ENCODE measurements at regions not wholly inside any gene's neighbourhood (a gene's known extent, or its start where the extent isn't known, plus 50 kb on each side); places are given as distances from the start of the nearest gene placed in this dataset.

DNA sequence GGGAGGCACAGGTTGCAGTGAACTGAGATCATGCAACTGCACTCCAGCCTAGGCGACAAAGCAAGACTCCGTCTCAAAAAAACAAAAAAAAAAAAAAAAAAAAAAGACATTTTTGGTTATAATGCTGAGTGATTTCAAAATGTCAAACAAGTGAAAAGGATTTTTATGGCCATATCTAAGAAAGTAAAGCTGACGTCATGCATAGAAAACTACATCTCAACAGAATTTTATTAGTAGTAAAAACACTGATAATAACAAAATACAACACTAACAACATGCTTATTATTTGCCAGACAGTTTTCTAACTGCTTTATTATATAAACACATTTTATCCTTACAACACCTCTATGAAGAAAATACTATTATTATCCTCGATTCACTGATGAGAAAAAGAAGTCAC is 833.0 kb upstream of the WWC1 start:
- Mint-ChIP-seq H3K36me3 (ENCODE audit: low read depth) (no peaks in the 10 kb centered on the region), H3K4me3 (ENCODE audit: unreplicated experiment) (no peak overlapping the region), H3K27ac (ENCODE audit: unreplicated experiment) (no peak overlapping the region), H3K9me3 (ENCODE audit: low read depth) (peaks cover 4% of the 10 kb centered on the region), H3K27me3 (ENCODE audit: low read depth) (peaks cover 9% of the 10 kb centered on the region), H3K4me1 (ENCODE audit: low read depth) (no peaks in the 10 kb centered on the region)
- TF ChIP-seq, protein P1, sequence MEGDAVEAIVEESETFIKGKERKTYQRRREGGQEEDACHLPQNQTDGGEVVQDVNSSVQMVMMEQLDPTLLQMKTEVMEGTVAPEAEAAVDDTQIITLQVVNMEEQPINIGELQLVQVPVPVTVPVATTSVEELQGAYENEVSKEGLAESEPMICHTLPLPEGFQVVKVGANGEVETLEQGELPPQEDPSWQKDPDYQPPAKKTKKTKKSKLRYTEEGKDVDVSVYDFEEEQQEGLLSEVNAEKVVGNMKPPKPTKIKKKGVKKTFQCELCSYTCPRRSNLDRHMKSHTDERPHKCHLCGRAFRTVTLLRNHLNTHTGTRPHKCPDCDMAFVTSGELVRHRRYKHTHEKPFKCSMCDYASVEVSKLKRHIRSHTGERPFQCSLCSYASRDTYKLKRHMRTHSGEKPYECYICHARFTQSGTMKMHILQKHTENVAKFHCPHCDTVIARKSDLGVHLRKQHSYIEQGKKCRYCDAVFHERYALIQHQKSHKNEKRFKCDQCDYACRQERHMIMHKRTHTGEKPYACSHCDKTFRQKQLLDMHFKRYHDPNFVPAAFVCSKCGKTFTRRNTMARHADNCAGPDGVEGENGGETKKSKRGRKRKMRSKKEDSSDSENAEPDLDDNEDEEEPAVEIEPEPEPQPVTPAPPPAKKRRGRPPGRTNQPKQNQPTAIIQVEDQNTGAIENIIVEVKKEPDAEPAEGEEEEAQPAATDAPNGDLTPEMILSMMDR (IDR thresholded peaks at IDR 0.05): no peak
- DNase-seq (ENCODE audit: low spot score): no peak

DNA sequence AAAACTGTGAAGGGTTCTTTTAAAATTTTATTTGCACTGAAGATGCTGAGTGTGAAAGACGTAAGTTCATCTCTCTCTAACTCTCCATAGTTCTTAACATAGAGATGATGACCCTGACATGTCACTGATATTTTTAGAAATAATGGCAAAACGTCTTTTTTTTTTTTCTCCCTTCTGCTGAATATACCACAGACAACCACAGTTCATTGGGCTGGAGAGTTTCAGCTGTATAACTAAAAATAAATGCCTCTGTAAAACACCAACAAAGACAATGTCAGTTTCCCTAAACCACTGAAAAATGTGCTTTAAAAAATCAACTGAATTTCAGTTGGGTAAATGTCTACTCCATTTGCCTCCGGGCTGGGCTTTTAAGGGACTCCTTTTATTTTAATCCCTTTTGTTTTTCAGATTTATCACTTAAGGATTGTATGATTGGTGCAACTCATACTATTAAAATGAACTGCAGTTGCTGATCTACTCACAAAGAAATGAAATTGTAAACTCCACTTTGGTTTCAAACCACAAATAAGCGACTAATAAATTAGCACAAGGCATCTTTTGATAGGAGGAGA is 830.9 kb upstream of the WWC1 start:
- H3K4me1 Mint-ChIP-seq (ENCODE audit: low read depth): no peaks in the 10 kb centered on the region
- H3K27me3 Mint-ChIP-seq (ENCODE audit: low read depth): peaks cover 12% of the 10 kb centered on the region
- H3K27ac Mint-ChIP-seq (ENCODE audit: unreplicated experiment): no peak overlapping the region
- TF ChIP-seq, protein P1 (IDR thresholded peaks at IDR 0.05): no peak
- H3K36me3 Mint-ChIP-seq (ENCODE audit: low read depth): no peaks in the 10 kb centered on the region
- DNase-seq (ENCODE audit: low spot score): no peak
- peaks cover 4% of the 10 kb centered on the region for H3K9me3 Mint-ChIP-seq (ENCODE audit: low read depth)
- no peak overlapping the region for H3K4me3 Mint-ChIP-seq (ENCODE audit: unreplicated experiment)

DNA sequence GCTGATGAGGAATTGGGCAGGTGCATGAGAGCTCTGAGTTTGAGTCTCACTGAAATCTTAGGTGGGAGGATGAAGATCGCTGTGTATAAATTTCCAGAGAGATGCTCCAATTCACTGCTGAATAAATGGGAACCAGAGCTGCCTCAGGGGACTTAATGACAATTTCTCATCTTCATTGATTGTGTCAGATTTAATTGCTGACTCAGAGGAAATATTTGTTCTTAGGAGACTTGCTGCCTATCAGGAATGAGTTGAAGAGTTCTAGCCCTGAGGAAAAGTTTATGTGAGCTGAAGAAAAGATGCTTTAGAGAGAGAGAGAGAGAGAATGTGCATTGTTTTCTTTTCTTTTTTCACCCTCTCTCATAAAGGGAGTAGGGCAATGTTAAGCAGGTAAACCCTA is 827.5 kb upstream of the WWC1 start:
- Mint-ChIP-seq H3K27me3 (ENCODE audit: low read depth) (peaks cover 13% of the 10 kb centered on the region), H3K4me1 (ENCODE audit: low read depth) (no peaks in the 10 kb centered on the region), H3K4me3 (ENCODE audit: unreplicated experiment) (no peak overlapping the region), H3K36me3 (ENCODE audit: low read depth) (no peaks in the 10 kb centered on the region), H3K27ac (ENCODE audit: unreplicated experiment) (no peak overlapping the region), H3K9me3 (ENCODE audit: low read depth) (peaks cover 4% of the 10 kb centered on the region)
- TF ChIP-seq, protein P1 (IDR thresholded peaks at IDR 0.05): no peak
- no peak for DNase-seq (ENCODE audit: low spot score)

DNA sequence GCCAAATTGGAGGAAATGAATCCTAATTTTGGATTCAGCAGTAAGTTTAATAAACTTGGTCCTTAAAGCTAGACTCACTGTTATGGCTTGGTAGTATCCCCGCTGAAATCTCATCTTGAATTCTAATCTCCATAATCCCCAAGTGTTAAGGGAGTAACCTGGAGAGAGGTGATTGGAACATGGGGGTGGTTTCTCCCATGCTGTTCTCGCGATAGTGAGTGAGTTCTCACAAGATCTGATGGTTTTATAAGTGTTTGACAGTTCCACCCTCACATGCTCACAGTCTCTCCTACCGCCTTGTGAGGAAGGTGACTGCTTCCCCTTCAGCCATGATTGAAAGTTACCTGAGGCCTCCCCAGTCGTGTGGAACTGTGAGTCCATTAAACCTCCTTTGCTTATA is 824.5 kb upstream of the WWC1 start:
- no peaks in the 10 kb centered on the region for H3K4me1 Mint-ChIP-seq (ENCODE audit: low read depth)
- TF ChIP-seq, protein P1 (IDR thresholded peaks at IDR 0.05): no peak
- H3K27me3 Mint-ChIP-seq (ENCODE audit: low read depth): peaks cover 21% of the 10 kb centered on the region
- peaks cover 4% of the 10 kb centered on the region for H3K9me3 Mint-ChIP-seq (ENCODE audit: low read depth)
- no peak for DNase-seq (ENCODE audit: low spot score)
- H3K4me3 Mint-ChIP-seq (ENCODE audit: unreplicated experiment): no peak overlapping the region
- H3K27ac Mint-ChIP-seq (ENCODE audit: unreplicated experiment): no peak overlapping the region
- no peaks in the 10 kb centered on the region for H3K36me3 Mint-ChIP-seq (ENCODE audit: low read depth)

DNA sequence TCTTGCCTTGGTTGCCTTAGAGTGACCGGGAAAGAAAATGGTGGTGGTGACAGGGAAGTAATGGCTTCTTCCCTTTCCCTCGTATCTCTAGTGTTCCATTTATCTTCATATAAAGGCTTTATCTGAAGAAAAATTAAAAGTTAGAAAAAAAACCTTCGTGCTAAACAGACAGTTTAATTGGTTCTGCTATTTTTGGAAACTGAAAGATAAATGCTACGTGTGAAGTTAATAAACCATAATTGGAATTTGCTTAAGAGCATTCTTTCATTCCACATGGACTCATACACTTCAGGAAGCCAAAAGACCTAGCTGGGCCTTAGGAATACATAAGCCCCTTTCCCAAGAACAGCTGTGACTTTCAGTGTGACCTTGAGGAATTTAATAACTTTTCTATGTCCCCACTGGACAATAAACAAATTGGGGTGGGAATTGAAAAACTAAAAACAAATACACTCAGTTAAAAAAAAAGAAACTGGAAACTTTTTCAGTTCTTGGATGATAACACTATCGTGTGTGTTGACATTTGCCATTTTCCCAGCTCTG is 818.8 kb upstream of the WWC1 start:
- H3K27ac Mint-ChIP-seq (ENCODE audit: unreplicated experiment): no peak overlapping the region
- TF ChIP-seq, protein P1 (IDR thresholded peaks at IDR 0.05): no peak
- DNase-seq (ENCODE audit: low spot score): no peak
- no peaks in the 10 kb centered on the region for H3K9me3 Mint-ChIP-seq (ENCODE audit: low read depth)
- peaks cover 12% of the 10 kb centered on the region for H3K27me3 Mint-ChIP-seq (ENCODE audit: low read depth)
- no peaks in the 10 kb centered on the region for H3K36me3 Mint-ChIP-seq (ENCODE audit: low read depth)
- H3K4me3 Mint-ChIP-seq (ENCODE audit: unreplicated experiment): no peak overlapping the region
- no peaks in the 10 kb centered on the region for H3K4me1 Mint-ChIP-seq (ENCODE audit: low read depth)
